ENCODE measurements at regions not wholly inside any gene's neighbourhood (a gene's known extent, or its start where the extent isn't known, plus 50 kb on each side); places are given as distances from the start of the nearest gene placed in this dataset.
A peak's percentile ranks its signal among the peaks of the same experiment; 100 is the strongest.
"Not testable (repeated sequence)": the region's sequence is repeated elsewhere in the genome, so short reads cannot be mapped to it uniquely, and the experiment has no call there.

GRCh38 chr10:107561136-107561650 is 396.7 kb upstream of the SORCS1 start:
- no peak for FAIRE-seq
- no peak for DNase-seq (ENCODE audit: low spot score in 2 of 2)

GRCh38 chr10:107557916-107558315 is 393.4 kb upstream of the SORCS1 start:
- FAIRE-seq (no peak), DNase-seq (ENCODE audit: low spot score in 2 of 2) (no peak)

- DNase-seq (ENCODE audit: low spot score in 2 of 2), result no peak
- no peak for FAIRE-seq
Observed at GRCh38 chr10:107554333-107554732, 389.8 kb upstream of the SORCS1 start.

- DNase-seq (ENCODE audit: low spot score in 2 of 2), result no peak
- FAIRE-seq, result no peak
Observed at GRCh38 chr10:107553470-107553869, 389.0 kb upstream of the SORCS1 start.

GRCh38 chr10:107552963-107553362 is 388.5 kb upstream of the SORCS1 start:
- no peak for FAIRE-seq
- no peak for DNase-seq (ENCODE audit: low spot score in 2 of 2)

- FAIRE-seq, result no peak
Observed at GRCh38 chr10:107548301-107548700, 383.8 kb upstream of the SORCS1 start.

GRCh38 chr10:107546986-107547385 is 382.5 kb upstream of the SORCS1 start:
- FAIRE-seq, result no peak

More at GRCh38 chr10:107548301-107548700, 383.8 kb upstream of the SORCS1 start:
- DNase-seq (ENCODE audit: low spot score in 2 of 2), result peak in 1 of 2 donors; percentile 8

GRCh38 chr10:107546284-107546683 is 381.8 kb upstream of the SORCS1 start:
- DNase-seq (ENCODE audit: low spot score in 2 of 2) (no peak), FAIRE-seq (no peak)

More at GRCh38 chr10:107546986-107547385, 382.5 kb upstream of the SORCS1 start:
- no peak for DNase-seq (ENCODE audit: low spot score in 2 of 2)

GRCh38 chr10:107545717-107546116 is 381.2 kb upstream of the SORCS1 start:
- no peak for DNase-seq (ENCODE audit: low spot score in 2 of 2)
- no peak for FAIRE-seq

- FAIRE-seq (no peak), DNase-seq (ENCODE audit: low spot score in 2 of 2) (no peak)
Observed at GRCh38 chr10:107544706-107545520, 380.4 kb upstream of the SORCS1 start.

- DNase-seq (ENCODE audit: low spot score in 2 of 2) (no peak), FAIRE-seq (no peak)
Observed at GRCh38 chr10:107542607-107543006, 378.1 kb upstream of the SORCS1 start.

GRCh38 chr10:107542016-107542415 is 377.5 kb upstream of the SORCS1 start:
- FAIRE-seq (no peak), DNase-seq (ENCODE audit: low spot score in 2 of 2) (no peak)

GRCh38 chr10:107540981-107541380 is 376.5 kb upstream of the SORCS1 start:
- DNase-seq (ENCODE audit: low spot score in 2 of 2) (no peak), FAIRE-seq (no peak)

GRCh38 chr10:107529350-107529749 is 364.8 kb upstream of the SORCS1 start:
- DNase-seq (ENCODE audit: low spot score in 2 of 2), result no peak
- FAIRE-seq, result no peak

- no peak for DNase-seq (ENCODE audit: low spot score in 2 of 2)
Observed at GRCh38 chr10:107520348-107520747, 355.8 kb upstream of the SORCS1 start.

GRCh38 chr10:107517811-107518210 is 353.3 kb upstream of the SORCS1 start:
- DNase-seq (ENCODE audit: low spot score in 2 of 2) (no peak), FAIRE-seq (no peak)

More at GRCh38 chr10:107520348-107520747, 355.8 kb upstream of the SORCS1 start:
- FAIRE-seq, result no peak

GRCh38 chr10:107516349-107516748 is 351.8 kb upstream of the SORCS1 start:
- DNase-seq (ENCODE audit: low spot score in 2 of 2) (no peak), FAIRE-seq (no peak)

GRCh38 chr10:107504011-107504410 is 339.5 kb upstream of the SORCS1 start:
- not testable (repeated sequence) for FAIRE-seq; DNase-seq (ENCODE audit: low spot score in 2 of 2)

GRCh38 chr10:107502229-107502985 is 337.9 kb upstream of the SORCS1 start:
- DNase-seq (ENCODE audit: low spot score in 2 of 2), result no peak
- FAIRE-seq, result no peak

GRCh38 chr10:107498983-107499382 is 334.5 kb upstream of the SORCS1 start:
- DNase-seq (ENCODE audit: low spot score in 2 of 2), result no peak
- FAIRE-seq, result no peak

- DNase-seq (ENCODE audit: low spot score in 2 of 2) (no peak), FAIRE-seq (no peak)
Observed at GRCh38 chr10:107497024-107497423, 332.5 kb upstream of the SORCS1 start.

All from frontal cortex (tissue), 3 donors.